ENCODE measurements at regions not wholly inside any gene's neighbourhood (a gene's known extent, or its start where the extent isn't known, plus 50 kb on each side); places are given as distances from the start of the nearest gene placed in this dataset.

- H3K4me3 ChIP-seq (ENCODE audit: low read depth, low read length): no peak overlapping the region
- DNase-seq (ENCODE audit: low read depth): no peak
- TF ChIP-seq POLR2A (IDR thresholded peaks at IDR 0.05; ENCODE audit: extremely low read depth, insufficient read length): no peak
- no peak for TF ChIP-seq MYC (IDR thresholded peaks at IDR 0.05; ENCODE audit: low read depth, low read length)
- TF ChIP-seq CTCF (IDR thresholded peaks at IDR 0.05; ENCODE audit: low read depth, low read length): no peak
- TF ChIP-seq MAX (IDR thresholded peaks at IDR 0.05; ENCODE audit: low read depth, low read length): no peak
Measured at GRCh38 chr6:54440549-54440948, 132.3 kb downstream of the TINAG start.

GRCh38 chr6:54441020-54441419, 132.8 kb downstream of the TINAG start:
- H3K4me3 ChIP-seq (ENCODE audit: low read depth, low read length): no peak overlapping the region
- DNase-seq (ENCODE audit: low read depth): no peak
- TF ChIP-seq MYC (IDR thresholded peaks at IDR 0.05; ENCODE audit: low read depth, low read length) (no peak), CTCF (IDR thresholded peaks at IDR 0.05; ENCODE audit: low read depth, low read length) (no peak), POLR2A (IDR thresholded peaks at IDR 0.05; ENCODE audit: extremely low read depth, insufficient read length) (no peak), MAX (IDR thresholded peaks at IDR 0.05; ENCODE audit: low read depth, low read length) (no peak)

- no peak overlapping the region for H3K4me3 ChIP-seq (ENCODE audit: low read depth, low read length)
- DNase-seq (ENCODE audit: low read depth): no peak
- no peak for TF ChIP-seq CTCF (IDR thresholded peaks at IDR 0.05; ENCODE audit: low read depth, low read length)
- TF ChIP-seq MAX (IDR thresholded peaks at IDR 0.05; ENCODE audit: low read depth, low read length): no peak
- TF ChIP-seq POLR2A (IDR thresholded peaks at IDR 0.05; ENCODE audit: extremely low read depth, insufficient read length): no peak
- no peak for TF ChIP-seq MYC (IDR thresholded peaks at IDR 0.05; ENCODE audit: low read depth, low read length)
Measured at GRCh38 chr6:54441687-54442248, 133.5 kb downstream of the TINAG start.

GRCh38 chr6:54445207-54445606, 137.0 kb downstream of the TINAG start:
- no peak for TF ChIP-seq CTCF (IDR thresholded peaks at IDR 0.05; ENCODE audit: low read depth, low read length)
- TF ChIP-seq POLR2A (IDR thresholded peaks at IDR 0.05; ENCODE audit: extremely low read depth, insufficient read length): no peak
- no peak for TF ChIP-seq MYC (IDR thresholded peaks at IDR 0.05; ENCODE audit: low read depth, low read length)
- no peak for TF ChIP-seq MAX (IDR thresholded peaks at IDR 0.05; ENCODE audit: low read depth, low read length)
- no peak for DNase-seq (ENCODE audit: low read depth)
- no peak overlapping the region for H3K4me3 ChIP-seq (ENCODE audit: low read depth, low read length)

GRCh38 chr6:54448617-54449016, 140.4 kb downstream of the TINAG start:
- no peak for TF ChIP-seq MAX (IDR thresholded peaks at IDR 0.05; ENCODE audit: low read depth, low read length)
- TF ChIP-seq CTCF (IDR thresholded peaks at IDR 0.05; ENCODE audit: low read depth, low read length): no peak
- no peak for TF ChIP-seq MYC (IDR thresholded peaks at IDR 0.05; ENCODE audit: low read depth, low read length)
- no peak for TF ChIP-seq POLR2A (IDR thresholded peaks at IDR 0.05; ENCODE audit: extremely low read depth, insufficient read length)
- no peak for DNase-seq (ENCODE audit: low read depth)
- H3K4me3 ChIP-seq (ENCODE audit: low read depth, low read length): no peak overlapping the region

Measured in NB4 (cell line).